GM21717 (cell line): ENCODE measurements at regions not wholly inside any gene's neighbourhood (a gene's known extent, or its start where the extent isn't known, plus 50 kb on each side); places are given as distances from the start of the nearest gene placed in this dataset.

Source experiments
- ATAC-seq: cut with Tn5 transposase; IDR thresholded peaks from one replicate; pipeline ENCODE4 v1.9.1; 2021; ENCODE audit warnings: mild to moderate bottlenecking, moderate library complexity; ENCODE audit not compliant: unreplicated experiment

- no peak for ATAC-seq
Observed at GRCh38 chr2:147792966-147793617, 51.7 kb upstream of the ACVR2A start.

- no peak for ATAC-seq
Observed at GRCh38 chr2:147790580-147790979, 54.2 kb upstream of the ACVR2A start.

- ATAC-seq: no peak
Observed at GRCh38 chr2:147789720-147790119, 55.1 kb upstream of the ACVR2A start.

- no peak for ATAC-seq
Observed at GRCh38 chr2:147789287-147789686, 55.5 kb upstream of the ACVR2A start.

GRCh38 chr2:147782141-147782930 is 62.5 kb upstream of the ACVR2A start:
- no peak for ATAC-seq

- no peak for ATAC-seq
Observed at GRCh38 chr2:147779440-147779839, 65.4 kb upstream of the ACVR2A start.

- ATAC-seq: no peak
Observed at GRCh38 chr2:147777394-147777793, 67.4 kb upstream of the ACVR2A start.

GRCh38 chr2:147774805-147775204 is 70.0 kb upstream of the ACVR2A start:
- no peak for ATAC-seq

GRCh38 chr2:147773479-147773878 is 71.3 kb upstream of the ACVR2A start:
- no peak for ATAC-seq

- no peak for ATAC-seq
Observed at GRCh38 chr2:147772781-147773180, 72.0 kb upstream of the ACVR2A start.

- ATAC-seq: no peak
Observed at GRCh38 chr2:147763861-147764260, 81.0 kb upstream of the ACVR2A start.

- ATAC-seq: no peak
Observed at GRCh38 chr2:147760984-147761383, 83.8 kb upstream of the ACVR2A start.

GRCh38 chr2:147759536-147759935 is 85.3 kb upstream of the ACVR2A start:
- ATAC-seq: no peak

GRCh38 chr2:147758821-147759220 is 86.0 kb upstream of the ACVR2A start:
- no peak for ATAC-seq

- no peak for ATAC-seq
Observed at GRCh38 chr2:147756069-147756468, 88.8 kb upstream of the ACVR2A start.

- ATAC-seq: no peak
Observed at GRCh38 chr2:147740211-147740927, 104.5 kb upstream of the ACVR2A start.

- no peak for ATAC-seq
Observed at GRCh38 chr2:147739508-147739907, 105.3 kb upstream of the ACVR2A start.

- ATAC-seq: no peak
Observed at GRCh38 chr2:147718831-147719230, 126.0 kb upstream of the ACVR2A start.

GRCh38 chr2:147716906-147717305 is 127.9 kb upstream of the ACVR2A start:
- no peak for ATAC-seq

- peak; percentile 78 for ATAC-seq
Observed at GRCh38 chr2:147715807-147716206, 129.0 kb upstream of the ACVR2A start.

- no peak for ATAC-seq
Observed at GRCh38 chr2:147714582-147714981, 130.2 kb upstream of the ACVR2A start.

- ATAC-seq: no peak
Observed at GRCh38 chr2:147713349-147713748, 131.5 kb upstream of the ACVR2A start.
